Nephron (organoid): ENCODE measurements at regions not wholly inside any gene's neighbourhood (a gene's known extent, or its start where the extent isn't known, plus 50 kb on each side); places are given as distances from the start of the nearest gene placed in this dataset.
"Not testable (repeated sequence)": the region's sequence is repeated elsewhere in the genome, so short reads cannot be mapped to it uniquely, and the experiment has no call there.

Source experiments
- H3K27ac Mint-ChIP-seq, 3 experiments: 2 replicates each; pipeline ENCODE4 v1.8.0; 2020; ENCODE audit warnings: mixed read lengths in 3 of 3, mild to moderate bottlenecking in 2 of 3, moderate library complexity in 1 of 3
- H3K27me3 Mint-ChIP-seq: 2 replicates; pipeline ENCODE4 v1.8.0; 2021; ENCODE audit warnings: low read depth, mild to moderate bottlenecking, moderate library complexity, mixed read lengths
- H3K36me3 Mint-ChIP-seq: 2 replicates; pipeline ENCODE4 v1.8.0; 2020; ENCODE audit warnings: low read depth, mixed read lengths
- H3K4me1 Mint-ChIP-seq: 2 replicates; pipeline ENCODE4 v1.8.0; 2020; ENCODE audit warnings: mixed read lengths
- H3K4me3 Mint-ChIP-seq, 3 experiments: 2 replicates each; pipeline ENCODE4 v1.8.0; 2020; ENCODE audit warnings: mild to moderate bottlenecking in 3 of 3, mixed read lengths in 3 of 3, moderate library complexity in 2 of 3
- H3K9me3 Mint-ChIP-seq: 2 replicates; pipeline ENCODE4 v1.8.0; 2020; ENCODE audit warnings: mixed read lengths

- not testable (repeated sequence) for H3K27ac Mint-ChIP-seq, H3K4me1 Mint-ChIP-seq, H3K27me3 Mint-ChIP-seq, H3K4me3 Mint-ChIP-seq, H3K36me3 Mint-ChIP-seq
- H3K9me3 Mint-ChIP-seq = peaks cover 23% of the 10 kb centered on the region
Measured at GRCh38 chr15:20228791-20229190, 312.8 kb downstream of the GOLGA6L6 start.

- H3K9me3 Mint-ChIP-seq = peaks cover 18% of the 10 kb centered on the region
- not testable (repeated sequence) for H3K27me3 Mint-ChIP-seq, H3K27ac Mint-ChIP-seq
Measured at GRCh38 chr15:20227119-20227853, 314.3 kb downstream of the GOLGA6L6 start.

GRCh38 chr15:20226531-20226930, 315.1 kb downstream of the GOLGA6L6 start:
- H3K4me1 Mint-ChIP-seq, H3K4me3 Mint-ChIP-seq, H3K27ac Mint-ChIP-seq, H3K36me3 Mint-ChIP-seq, H3K27me3 Mint-ChIP-seq: not testable (repeated sequence)
- H3K9me3 Mint-ChIP-seq = peaks cover 23% of the 10 kb centered on the region

More at GRCh38 chr15:20227119-20227853, 314.3 kb downstream of the GOLGA6L6 start:
- not testable (repeated sequence) for H3K4me3 Mint-ChIP-seq, H3K36me3 Mint-ChIP-seq, H3K4me1 Mint-ChIP-seq

GRCh38 chr15:20221063-20221462, 320.5 kb downstream of the GOLGA6L6 start:
- not testable (repeated sequence) for H3K4me1 Mint-ChIP-seq, H3K36me3 Mint-ChIP-seq, H3K4me3 Mint-ChIP-seq, H3K27me3 Mint-ChIP-seq, H3K27ac Mint-ChIP-seq
- peaks cover 24% of the 10 kb centered on the region for H3K9me3 Mint-ChIP-seq

GRCh38 chr15:20219171-20219570, 322.4 kb downstream of the GOLGA6L6 start:
- H3K4me3 Mint-ChIP-seq, H3K36me3 Mint-ChIP-seq: not testable (repeated sequence)
- peaks cover 26% of the 10 kb centered on the region for H3K9me3 Mint-ChIP-seq

GRCh38 chr15:20215700-20216099, 325.9 kb downstream of the GOLGA6L6 start:
- not testable (repeated sequence) for H3K4me3 Mint-ChIP-seq, H3K27ac Mint-ChIP-seq, H3K36me3 Mint-ChIP-seq, H3K4me1 Mint-ChIP-seq, H3K27me3 Mint-ChIP-seq
- peaks cover 19% of the 10 kb centered on the region for H3K9me3 Mint-ChIP-seq

More at GRCh38 chr15:20219171-20219570, 322.4 kb downstream of the GOLGA6L6 start:
- not testable (repeated sequence) for H3K27ac Mint-ChIP-seq, H3K4me1 Mint-ChIP-seq, H3K27me3 Mint-ChIP-seq

GRCh38 chr15:20214101-20214500, 327.5 kb downstream of the GOLGA6L6 start:
- H3K27ac Mint-ChIP-seq, H3K36me3 Mint-ChIP-seq, H3K4me1 Mint-ChIP-seq, H3K4me3 Mint-ChIP-seq, H3K27me3 Mint-ChIP-seq: not testable (repeated sequence)
- peaks cover 15% of the 10 kb centered on the region for H3K9me3 Mint-ChIP-seq

- not testable (repeated sequence) for H3K27ac Mint-ChIP-seq, H3K4me3 Mint-ChIP-seq, H3K27me3 Mint-ChIP-seq, H3K4me1 Mint-ChIP-seq, H3K36me3 Mint-ChIP-seq
- peaks cover 18% of the 10 kb centered on the region for H3K9me3 Mint-ChIP-seq
Measured at GRCh38 chr15:20211508-20211907, 330.1 kb downstream of the GOLGA6L6 start.

GRCh38 chr15:20209973-20210372, 331.6 kb downstream of the GOLGA6L6 start:
- H3K36me3 Mint-ChIP-seq, H3K27me3 Mint-ChIP-seq, H3K4me3 Mint-ChIP-seq, H3K4me1 Mint-ChIP-seq, H3K27ac Mint-ChIP-seq: not testable (repeated sequence)
- H3K9me3 Mint-ChIP-seq = peaks cover 16% of the 10 kb centered on the region

GRCh38 chr15:20207607-20208006, 334.0 kb downstream of the GOLGA6L6 start:
- not testable (repeated sequence) for H3K27ac Mint-ChIP-seq, H3K4me3 Mint-ChIP-seq, H3K4me1 Mint-ChIP-seq, H3K27me3 Mint-ChIP-seq, H3K36me3 Mint-ChIP-seq
- H3K9me3 Mint-ChIP-seq = peaks cover 16% of the 10 kb centered on the region

- peaks cover 16% of the 10 kb centered on the region for H3K9me3 Mint-ChIP-seq
- not testable (repeated sequence) for H3K27me3 Mint-ChIP-seq, H3K27ac Mint-ChIP-seq, H3K4me1 Mint-ChIP-seq, H3K4me3 Mint-ChIP-seq, H3K36me3 Mint-ChIP-seq
Measured at GRCh38 chr15:20207198-20207597, 334.4 kb downstream of the GOLGA6L6 start.

GRCh38 chr15:20204177-20204866, 337.3 kb downstream of the GOLGA6L6 start:
- not testable (repeated sequence) for H3K4me3 Mint-ChIP-seq, H3K9me3 Mint-ChIP-seq, H3K27me3 Mint-ChIP-seq, H3K36me3 Mint-ChIP-seq, H3K4me1 Mint-ChIP-seq, H3K27ac Mint-ChIP-seq

GRCh38 chr15:20203649-20204150, 337.9 kb downstream of the GOLGA6L6 start:
- not testable (repeated sequence) for H3K36me3 Mint-ChIP-seq, H3K9me3 Mint-ChIP-seq, H3K27ac Mint-ChIP-seq, H3K4me3 Mint-ChIP-seq, H3K27me3 Mint-ChIP-seq, H3K4me1 Mint-ChIP-seq
